PC-9 (cell line): ENCODE measurements at regions not wholly inside any gene's neighbourhood (a gene's known extent, or its start where the extent isn't known, plus 50 kb on each side); places are given as distances from the start of the nearest gene placed in this dataset.

Source experiments
- BruUV-seq: library from RNA; stranded (reverse); fragments of 400-500 nt; replicated peaks from 2 replicates; lab custom pipeline; 2021; lab: Mats Ljungman, UMichigan
- CTCF ChIA-PET: fragments of 300-600 bp; sonication (Branson Sonifier 250); formaldehyde crosslinking; loops from one replicate; lab custom pipeline; 2022; ENCODE audit warnings: antibody characterized with exemption; lab: Charles Lee
- POLR2A ChIA-PET: fragments of 300-600 bp; sonication (Branson Sonifier 250); formaldehyde crosslinking; loops from one replicate; lab custom pipeline; 2022; ENCODE audit warnings: antibody characterized with exemption; ENCODE audit not compliant: unreplicated experiment; lab: Charles Lee
- DNase-seq, 2 experiments: peaks; one replicate each; pipeline versions ENCODE4 v3.0.0 to v3.0.0-alpha.2; 2015 to 2022; ENCODE audit warnings: mixed read lengths in 1 of 2
- H2AFZ ChIP-seq: fragments of 200-600 bp; sonication (generic); 2 replicates; pipeline ENCODE4 v1.8.1; 2017; ENCODE audit warnings: antibody characterized with exemption
- H3F3A ChIP-seq: fragments of 200-600 bp; sonication (generic); 2 replicates; pipeline ENCODE4 v1.8.1; 2017; ENCODE audit warnings: antibody characterized with exemption, mild to moderate bottlenecking, low read depth; ENCODE audit not compliant: insufficient read depth
- H3K27ac ChIP-seq: fragments of 200-600 bp; sonication (generic); 2 replicates; pipeline ENCODE4 v1.6.1; 2016; ENCODE audit warnings: mixed run types
- H3K27me3 ChIP-seq: fragments of 200-600 bp; sonication (generic); 2 replicates; pipeline ENCODE4 v1.6.1; 2016; ENCODE audit warnings: low read depth, mixed run types; ENCODE audit not compliant: insufficient read depth
- H3K36me3 ChIP-seq: fragments of 200-600 bp; sonication (generic); 2 replicates; pipeline ENCODE4 v1.6.1; 2016; ENCODE audit warnings: low read depth, mixed run types
- H3K4me1 ChIP-seq: fragments of 200-600 bp; sonication (generic); replicated peaks from 2 replicates; pipeline ENCODE4 v1.6.1; 2016; ENCODE audit warnings: mixed run types; ENCODE audit not compliant: insufficient read depth
- H3K4me2 ChIP-seq: fragments of 200-600 bp; sonication (generic); 2 replicates; pipeline ENCODE4 v1.6.1; 2017; ENCODE audit warnings: mixed run types
- H3K4me3 ChIP-seq: fragments of 200-600 bp; sonication (generic); 2 replicates; pipeline ENCODE4 v1.6.1; 2016; ENCODE audit warnings: mixed run types
- H3K79me2 ChIP-seq: fragments of 200-600 bp; sonication (generic); 2 replicates; pipeline ENCODE4 v1.6.1; 2017; ENCODE audit warnings: low read depth, mixed run types
- H3K9me2 ChIP-seq: fragments of 200-600 bp; sonication (generic); 2 replicates; pipeline ENCODE4 v1.8.1; 2017; ENCODE audit warnings: mild to moderate bottlenecking; ENCODE audit not compliant: insufficient read depth
- H3K9me3 ChIP-seq: fragments of 200-600 bp; sonication (generic); 2 replicates; pipeline ENCODE4 v1.8.1; 2016; ENCODE audit warnings: low read depth; ENCODE audit not compliant: insufficient read depth
- H4K20me1 ChIP-seq: fragments of 200-600 bp; sonication (generic); 2 replicates; pipeline ENCODE4 v1.8.1; 2017; ENCODE audit not compliant: insufficient read depth
- CTCF ChIP-seq: fragments of 200-600 bp; sonication (generic); conservative IDR thresholded peaks from 2 replicates; pipeline ENCODE4 v1.6.1; 2017; ENCODE audit warnings: mixed run types, antibody characterized with exemption, mild to moderate bottlenecking, moderate library complexity
- EZH2 ChIP-seq: fragments of 200-600 bp; sonication (generic); IDR thresholded peaks from 2 replicates; pipeline ENCODE4 v1.8.0; 2017; ENCODE audit warnings: antibody characterized with exemption, low read depth
- intact Hi-C: fragments of 100-400 bp; cut with micrococcal nuclease; formaldehyde crosslinking; loops from one replicate; pipeline ENCODE4 v1.10.0; 2022; ENCODE audit not compliant: unreplicated experiment

DNA sequence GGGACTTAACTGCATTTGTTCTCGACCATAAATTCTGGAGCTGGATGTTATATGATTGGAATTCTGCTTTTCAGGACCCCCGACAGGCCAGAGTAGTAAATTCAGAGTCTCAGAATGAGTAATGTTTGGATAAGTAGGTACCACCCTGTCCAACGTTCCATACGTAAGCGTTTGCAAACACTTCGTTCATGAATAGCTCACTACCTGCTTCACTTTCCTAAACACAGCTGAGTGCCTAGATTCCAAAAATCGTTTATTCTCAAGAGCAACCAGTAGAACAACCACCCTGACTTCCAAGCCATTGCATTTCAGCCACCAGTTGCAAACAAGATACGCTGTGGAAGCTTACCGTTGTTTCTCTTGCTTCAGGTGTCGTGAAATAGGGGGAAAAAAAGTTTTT lies 101.3 kb upstream of the DMRT1 start:
- Histone ChIP-seq H3K36me3 (no peaks in the 10 kb centered on the region; the same call in 1 of the 2 replicates), H4K20me1 (no peaks in the 10 kb centered on the region), H3K27ac (no peak overlapping the region), H3K9me2 (no peaks in the 10 kb centered on the region), H3K4me3 (no peak overlapping the region), H3F3A (peaks cover 17% of the 10 kb centered on the region), H3K27me3 (no peaks in the 10 kb centered on the region), H2AFZ (no peak overlapping the region), H3K79me2 (no peaks in the 10 kb centered on the region), H3K4me1 (peaks cover 22% of the 10 kb centered on the region), H3K9me3 (no peaks in the 10 kb centered on the region), H3K4me2 (no peak overlapping the region)
- intact Hi-C loops = no loop called here
- POLR2A ChIA-PET = no interaction called here
- CTCF ChIA-PET = no interaction called here
- no peak for DNase-seq
- BruUV-seq = no TSS peak
- TF ChIP-seq EZH2 (no peak), CTCF (no peak)

DNA sequence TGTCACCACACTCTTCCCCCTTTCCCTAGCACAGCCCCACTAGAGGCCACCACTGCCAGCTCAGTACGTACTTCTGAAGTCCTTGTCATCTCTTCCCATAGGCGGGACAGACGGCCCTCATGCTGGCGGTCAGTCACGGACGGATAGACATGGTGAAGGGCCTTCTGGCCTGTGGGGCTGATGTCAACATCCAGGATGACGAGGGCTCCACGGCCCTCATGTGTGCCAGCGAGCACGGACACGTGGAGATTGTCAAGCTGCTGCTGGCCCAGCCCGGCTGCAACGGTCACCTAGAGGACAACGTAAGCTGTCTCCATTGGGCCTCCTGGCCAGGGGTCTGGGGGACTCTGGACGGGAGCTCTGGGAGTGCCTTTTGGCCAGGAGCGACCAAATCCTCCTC lies 99.4 kb upstream of the DMRT1 start:
- H3K4me2 ChIP-seq = no peak overlapping the region
- TF ChIP-seq EZH2 = no peak
- no peak for TF ChIP-seq CTCF
- H4K20me1 ChIP-seq = no peaks in the 10 kb centered on the region
- no peaks in the 10 kb centered on the region for H3K27me3 ChIP-seq
- no peaks in the 10 kb centered on the region for H3K9me3 ChIP-seq
- CTCF ChIA-PET = no interaction called here
- intact Hi-C loops = no loop called here
- H2AFZ ChIP-seq = no peak overlapping the region
- no peak for DNase-seq
- H3K4me1 ChIP-seq = peaks cover 22% of the 10 kb centered on the region
- no peak overlapping the region for H3K4me3 ChIP-seq
- no peak overlapping the region for H3K27ac ChIP-seq
- H3K79me2 ChIP-seq = no peaks in the 10 kb centered on the region
- no peaks in the 10 kb centered on the region; the same call in 1 of the 2 replicates for H3K36me3 ChIP-seq
- POLR2A ChIA-PET = no interaction called here
- H3F3A ChIP-seq = peaks cover 17% of the 10 kb centered on the region
- no TSS peak for BruUV-seq
- no peaks in the 10 kb centered on the region for H3K9me2 ChIP-seq

DNA sequence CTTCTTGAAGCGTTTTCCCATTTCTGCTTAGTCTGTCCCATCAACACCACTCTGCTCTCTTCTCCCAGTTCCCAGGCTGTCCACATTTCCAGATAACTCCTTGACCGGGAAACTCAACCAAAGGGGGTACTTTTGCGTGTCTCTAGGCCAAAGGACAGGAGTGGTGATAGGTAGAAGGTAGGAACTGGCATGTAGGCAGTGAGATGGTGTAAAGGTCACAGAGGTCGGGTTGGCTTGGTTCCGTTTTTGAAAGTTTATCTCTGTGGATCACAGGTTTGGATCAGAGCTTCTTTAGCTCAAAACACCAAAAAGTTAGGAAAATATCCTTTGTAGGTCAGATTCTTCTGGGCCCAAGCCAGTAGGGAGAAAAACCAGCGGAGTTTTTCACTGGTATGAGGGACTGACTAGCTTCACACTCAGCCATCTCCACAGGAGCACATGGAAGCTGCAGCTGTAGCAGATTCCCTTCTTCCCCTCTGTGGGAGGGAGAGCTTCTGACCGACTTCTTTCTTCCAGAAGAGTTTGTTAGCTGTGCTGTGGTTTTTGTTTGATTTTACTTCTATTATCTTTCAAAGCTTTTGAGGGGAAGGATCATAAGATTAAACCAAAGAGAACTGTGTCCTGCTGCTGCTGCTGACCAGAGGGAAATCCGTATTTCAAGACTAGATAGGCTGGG lies 98.4 kb upstream of the DMRT1 start:
- no peak for TF ChIP-seq CTCF
- no peak for TF ChIP-seq EZH2
- Histone ChIP-seq H3K9me3 (no peaks in the 10 kb centered on the region), H3K27me3 (no peaks in the 10 kb centered on the region), H3K79me2 (no peaks in the 10 kb centered on the region), H3K9me2 (no peaks in the 10 kb centered on the region), H3K27ac (no peak overlapping the region), H3K4me3 (no peak overlapping the region), H3K4me1 (peaks cover 16% of the 10 kb centered on the region), H3K36me3 (no peaks in the 10 kb centered on the region; the same call in 1 of the 2 replicates), H3F3A (peaks cover 14% of the 10 kb centered on the region), H2AFZ (no peak overlapping the region), H4K20me1 (no peaks in the 10 kb centered on the region), H3K4me2 (no peak overlapping the region)
- no peak for DNase-seq
- ChIA-PET CTCF (no interaction called here), POLR2A (no interaction called here)
- intact Hi-C loops = no loop called here
- no TSS peak for BruUV-seq
